H9 (cell line): ENCODE measurements at regions not wholly inside any gene's neighbourhood (a gene's known extent, or its start where the extent isn't known, plus 50 kb on each side); places are given as distances from the start of the nearest gene placed in this dataset.

Experiments
- DNase-seq: peaks from one replicate; pipeline ENCODE4 v3.0.0-alpha.2; 2017
- H2AFZ ChIP-seq: one replicate; pipeline ENCODE4 v1.6.1; 2013; ENCODE audit warnings: mild to moderate bottlenecking, low read length, control low read depth, moderate library complexity
- H2AK5ac ChIP-seq: 2 replicates; pipeline ENCODE4 v1.6.1; 2013; ENCODE audit warnings: low read length, control low read depth, mixed read lengths; ENCODE audit not compliant: insufficient read length
- H2BK120ac ChIP-seq: one replicate; pipeline ENCODE4 v1.6.1; 2013; ENCODE audit warnings: low read depth, mild to moderate bottlenecking, low read length, control low read depth, inconsistent platforms; ENCODE audit not compliant: poor library complexity, severe bottlenecking
- H2BK12ac ChIP-seq: 2 replicates; pipeline ENCODE4 v1.6.1; 2013; ENCODE audit warnings: low read length, control low read depth, mixed read lengths, low read depth; ENCODE audit not compliant: insufficient read length
- H2BK15ac ChIP-seq: 2 replicates; pipeline ENCODE4 v1.6.1; 2013; ENCODE audit warnings: low read depth, low read length, control low read depth
- H2BK20ac ChIP-seq: one replicate; pipeline ENCODE4 v1.6.1; 2013; ENCODE audit warnings: low read depth, mild to moderate bottlenecking, low read length, control low read depth, inconsistent platforms; ENCODE audit not compliant: poor library complexity, severe bottlenecking
- H2BK5ac ChIP-seq: 2 replicates; pipeline ENCODE4 v1.6.1; 2013; ENCODE audit warnings: low read length, control low read depth, mixed read lengths; ENCODE audit not compliant: insufficient read length
- H3K14ac ChIP-seq: 2 replicates; pipeline ENCODE4 v1.6.1; 2013; ENCODE audit warnings: low read length, control low read depth; ENCODE audit not compliant: insufficient read depth
- H3K18ac ChIP-seq: 2 replicates; pipeline ENCODE4 v1.6.1; 2013; ENCODE audit warnings: low read depth, mild to moderate bottlenecking, mixed read lengths, low read length, control low read depth; ENCODE audit not compliant: insufficient read length
- H3K23ac ChIP-seq: 2 replicates; pipeline ENCODE4 v1.6.1; 2013; ENCODE audit warnings: low read length, control low read depth, mixed read lengths, low read depth; ENCODE audit not compliant: insufficient read length
- H3K23me2 ChIP-seq: 2 replicates; pipeline ENCODE4 v1.6.1; 2013; ENCODE audit warnings: low read depth, mild to moderate bottlenecking, mixed read lengths, low read length, control low read depth; ENCODE audit not compliant: insufficient read length, poor library complexity, severe bottlenecking
- H3K27ac ChIP-seq: 2 replicates; pipeline ENCODE4 v1.5.1; 2013; ENCODE audit warnings: low read length, control low read depth, mixed read lengths, low read depth; ENCODE audit not compliant: insufficient read length
- H3K27me3 ChIP-seq: 2 replicates; pipeline ENCODE4 v1.6.1; 2013; ENCODE audit warnings: low read length, control low read depth, inconsistent platforms; ENCODE audit not compliant: insufficient read depth
- H3K4ac ChIP-seq: 2 replicates; pipeline ENCODE4 v1.6.1; 2013; ENCODE audit warnings: low read depth, mild to moderate bottlenecking, control low read depth, inconsistent platforms, low read length, moderate library complexity
- H3K4me1 ChIP-seq: 2 replicates; pipeline ENCODE4 v1.6.1; 2013; ENCODE audit warnings: low read length, control low read depth, inconsistent platforms; ENCODE audit not compliant: insufficient read depth
- H3K4me2 ChIP-seq: 2 replicates; pipeline ENCODE4 v1.6.1; 2013; ENCODE audit warnings: low read length, control low read depth, mixed read lengths; ENCODE audit not compliant: insufficient read length, insufficient read depth
- H3K56ac ChIP-seq: 2 replicates; pipeline ENCODE4 v1.6.1; 2013; ENCODE audit warnings: low read depth, mild to moderate bottlenecking, mixed read lengths, low read length, control low read depth; ENCODE audit not compliant: insufficient read length
- H3K79me1 ChIP-seq: 2 replicates; pipeline ENCODE4 v1.6.1; 2013; ENCODE audit warnings: low read depth, mild to moderate bottlenecking, moderate library complexity, low read length, control low read depth, inconsistent platforms; ENCODE audit not compliant: insufficient read depth, poor library complexity, severe bottlenecking
- H3K79me2 ChIP-seq: 2 replicates; pipeline ENCODE4 v1.6.1; 2013; ENCODE audit warnings: low read length, control low read depth, inconsistent platforms; ENCODE audit not compliant: insufficient read depth
- H3K9ac ChIP-seq: 2 replicates; pipeline ENCODE4 v1.6.1; 2013; ENCODE audit warnings: low read length, control low read depth, mixed read lengths; ENCODE audit not compliant: insufficient read length; ENCODE audit errors: extremely low read depth
- H3K9me3 ChIP-seq: one replicate; pipeline ENCODE4 v1.6.1; 2013; ENCODE audit warnings: low read depth, low read length, inconsistent platforms; ENCODE audit not compliant: control insufficient read depth
- H3T11ph ChIP-seq: one replicate; pipeline ENCODE4 v1.6.1; 2013; ENCODE audit warnings: mild to moderate bottlenecking, low read length, control low read depth, inconsistent platforms
- H4K20me1 ChIP-seq: one replicate; pipeline ENCODE4 v1.6.1; 2013; ENCODE audit not compliant: control insufficient read depth, insufficient read length, insufficient read depth
- H4K5ac ChIP-seq: 2 replicates; pipeline ENCODE4 v1.6.1; 2013; ENCODE audit warnings: low read depth, mild to moderate bottlenecking, mixed read lengths, low read length, control low read depth; ENCODE audit not compliant: insufficient read length
- H4K8ac ChIP-seq: replicated peaks from 2 replicates; pipeline ENCODE4 v1.6.1; 2013; ENCODE audit warnings: low read length, control low read depth, mixed read lengths, low read depth; ENCODE audit not compliant: insufficient read length
- H4K91ac ChIP-seq: 2 replicates; pipeline ENCODE4 v1.6.1; 2013; ENCODE audit warnings: low read depth, mild to moderate bottlenecking, moderate library complexity, mixed read lengths, low read length, control low read depth; ENCODE audit not compliant: insufficient read length
- H3K27ac Mint-ChIP-seq, 3 experiments: 2 replicates in 2 of 3; 3 replicates in 1 of 3; pipeline ENCODE4 v1.8.0; 2020 to 2021; ENCODE audit warnings: mixed read lengths in 3 of 3, mild to moderate bottlenecking in 1 of 3, moderate library complexity in 1 of 3
- H3K27me3 Mint-ChIP-seq: 2 replicates; pipeline ENCODE4 v1.8.0; 2021; ENCODE audit warnings: low read depth, mild to moderate bottlenecking, moderate library complexity, mixed read lengths
- H3K36me3 Mint-ChIP-seq, 3 experiments: 2 replicates in 2 of 3; 3 replicates in 1 of 3; pipeline ENCODE4 v1.8.0; 2020 to 2021; ENCODE audit warnings: low read depth in 3 of 3, mixed read lengths in 3 of 3; ENCODE audit not compliant: insufficient read depth in 1 of 3
- H3K4me1 Mint-ChIP-seq, 2 experiments: 2 replicates each; pipeline ENCODE4 v1.8.0; 2020; ENCODE audit warnings: mixed read lengths in 2 of 2
- H3K4me3 Mint-ChIP-seq, 2 experiments: 2 replicates in 1 of 2; 3 replicates in 1 of 2; pipeline ENCODE4 v1.8.0; 2020 to 2021; ENCODE audit warnings: mild to moderate bottlenecking in 2 of 2, mixed read lengths in 2 of 2, moderate library complexity in 1 of 2
- H3K9me3 Mint-ChIP-seq, 2 experiments: 2 replicates in 1 of 2; 3 replicates in 1 of 2; pipeline ENCODE4 v1.8.0; 2020; ENCODE audit warnings: mild to moderate bottlenecking in 2 of 2, mixed read lengths in 2 of 2, moderate library complexity in 1 of 2
- WGBS: extraction: QIAGEN DNeasy Blood & Tissue Kit; methylation state at CpG from one replicate; pipeline ENCODE4 v1.1.7; 2013; ENCODE audit warnings: missing lambda C conversion rate, low lambda C conversion rate, mixed read lengths; ENCODE audit not compliant: insufficient read length; ENCODE audit errors: extremely low coverage; 5-methylcytosine and 5-hydroxymethylcytosine counted together
- TF ChIP-seq, protein P1 (sequence below): fragments of 200-600 bp; sonication (generic); conservative IDR thresholded peaks from 3 replicates; pipeline ENCODE4 v1.8.0; 2021; ENCODE audit warnings: antibody characterized with exemption, mild to moderate bottlenecking

GRCh38 chr1:189205863-189206262 lies 1271.8 kb downstream of the BRINP3 start:
- Histone ChIP-seq H3K27me3 (no peaks in the 10 kb centered on the region), H3K79me2 (no peaks in the 10 kb centered on the region), H2AK5ac (no peak overlapping the region), H3K9me3 (no peaks in the 10 kb centered on the region), H3K27ac (no peak overlapping the region), H2BK12ac (no peak overlapping the region), H2BK20ac (no peak overlapping the region), H2BK15ac (no peak overlapping the region), H3K23me2 (no peaks in the 10 kb centered on the region), H3K18ac (no peak overlapping the region), H3T11ph (no peak overlapping the region), H3K4me2 (no peak overlapping the region), H3K9ac (no peak overlapping the region), H4K5ac (no peak overlapping the region), H3K56ac (no peak overlapping the region), H2BK120ac (no peak overlapping the region), H2AFZ (no peak overlapping the region), H2BK5ac (no peak overlapping the region), H4K8ac (no peak overlapping the region), H4K20me1 (no peaks in the 10 kb centered on the region), H3K23ac (no peak overlapping the region), H4K91ac (no peak overlapping the region), H3K4ac (no peak overlapping the region), H3K4me1 (no peaks in the 10 kb centered on the region), H3K79me1 (no peaks in the 10 kb centered on the region), H3K14ac (no peak overlapping the region)
- no peak for DNase-seq
- H3K36me3 Mint-ChIP-seq, result peaks cover 0 to 7% (median 0%) of the 10 kb centered on the region in 3 experiments; a peak in 3 of 7 replicates
- WGBS, result no CpG with 5 or more reads among the region's 2 CpGs
- TF ChIP-seq, protein P1, sequence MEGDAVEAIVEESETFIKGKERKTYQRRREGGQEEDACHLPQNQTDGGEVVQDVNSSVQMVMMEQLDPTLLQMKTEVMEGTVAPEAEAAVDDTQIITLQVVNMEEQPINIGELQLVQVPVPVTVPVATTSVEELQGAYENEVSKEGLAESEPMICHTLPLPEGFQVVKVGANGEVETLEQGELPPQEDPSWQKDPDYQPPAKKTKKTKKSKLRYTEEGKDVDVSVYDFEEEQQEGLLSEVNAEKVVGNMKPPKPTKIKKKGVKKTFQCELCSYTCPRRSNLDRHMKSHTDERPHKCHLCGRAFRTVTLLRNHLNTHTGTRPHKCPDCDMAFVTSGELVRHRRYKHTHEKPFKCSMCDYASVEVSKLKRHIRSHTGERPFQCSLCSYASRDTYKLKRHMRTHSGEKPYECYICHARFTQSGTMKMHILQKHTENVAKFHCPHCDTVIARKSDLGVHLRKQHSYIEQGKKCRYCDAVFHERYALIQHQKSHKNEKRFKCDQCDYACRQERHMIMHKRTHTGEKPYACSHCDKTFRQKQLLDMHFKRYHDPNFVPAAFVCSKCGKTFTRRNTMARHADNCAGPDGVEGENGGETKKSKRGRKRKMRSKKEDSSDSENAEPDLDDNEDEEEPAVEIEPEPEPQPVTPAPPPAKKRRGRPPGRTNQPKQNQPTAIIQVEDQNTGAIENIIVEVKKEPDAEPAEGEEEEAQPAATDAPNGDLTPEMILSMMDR, result no peak
- H3K9me3 Mint-ChIP-seq, result peaks cover 6 to 9% of the 10 kb centered on the region in 2 experiments; a peak in 3 of 5 replicates
- H3K4me1 Mint-ChIP-seq, result no peaks in the 10 kb centered on the region
- H3K27ac Mint-ChIP-seq, result no peak overlapping the region
- no peak overlapping the region for H3K4me3 Mint-ChIP-seq
- no peaks in the 10 kb centered on the region for H3K27me3 Mint-ChIP-seq
